Tibial artery (tissue), 4 donors: ENCODE measurements at regions not wholly inside any gene's neighbourhood (a gene's known extent, or its start where the extent isn't known, plus 50 kb on each side); places are given as distances from the start of the nearest gene placed in this dataset.
A peak's percentile ranks its signal among the peaks of the same experiment; 100 is the strongest.

Experiments used
- DNase-seq, 2 donors: peaks; one replicate each; pipeline ENCODE4 v3.0.0-alpha.2; 2019
- H3K27ac ChIP-seq, 2 donors: fragments of 200-600 bp; sonication (generic) in 1 of 2; 1 replicate in 1 of 2; 2 replicates in 1 of 2; pipeline ENCODE4 v1.5.1; 2018 to 2019; ENCODE audit warnings: mild to moderate bottlenecking in 1 of 2
- H3K27me3 ChIP-seq, 2 donors: fragments of 200-600 bp; sonication (generic) in 1 of 2; one replicate each; pipeline versions ENCODE4 v1.5.1 to v1.6.0; 2016 to 2019
- H3K36me3 ChIP-seq, 3 donors: fragments of 200-600 bp; sonication (generic) in 2 of 3; one replicate each; pipeline ENCODE4 v1.5.1; 2016 to 2019; ENCODE audit warnings: mild to moderate bottlenecking in 2 of 3
- H3K4me1 ChIP-seq, 4 donors: fragments of 200-600 bp; sonication (generic) in 2 of 4; 1 replicate in 3 of 4; 2 replicates in 1 of 4; pipeline ENCODE4 v1.5.1; 2016 to 2019
- H3K4me3 ChIP-seq, 2 donors: fragments of 200-600 bp; sonication (generic) in 1 of 2; 1 replicate in 1 of 2; 2 replicates in 1 of 2; pipeline ENCODE4 v1.5.1; 2018 to 2019; ENCODE audit warnings: mild to moderate bottlenecking in 2 of 2
- H3K9me3 ChIP-seq, 3 donors: fragments of 200-600 bp; sonication (generic) in 1 of 3; one replicate each; pipeline ENCODE4 v1.5.1; 2016 to 2019
- CTCF ChIP-seq, 2 experiments: fragments of 200-600 bp in 1 of 2; fragments of 450-650 bp in 1 of 2; IDR thresholded peaks; one replicate each; pipeline ENCODE4 v1.5.1; 2017 to 2019; ENCODE audit warnings: antibody characterized with exemption in 2 of 2, mild to moderate bottlenecking in 1 of 2, moderate library complexity in 1 of 2
- intact Hi-C: fragments of 100-400 bp; cut with DNase I; formaldehyde crosslinking; loops from one replicate; pipeline ENCODE4 v1.15.0; 2023; ENCODE audit warnings: low total_unique reads

DNA sequence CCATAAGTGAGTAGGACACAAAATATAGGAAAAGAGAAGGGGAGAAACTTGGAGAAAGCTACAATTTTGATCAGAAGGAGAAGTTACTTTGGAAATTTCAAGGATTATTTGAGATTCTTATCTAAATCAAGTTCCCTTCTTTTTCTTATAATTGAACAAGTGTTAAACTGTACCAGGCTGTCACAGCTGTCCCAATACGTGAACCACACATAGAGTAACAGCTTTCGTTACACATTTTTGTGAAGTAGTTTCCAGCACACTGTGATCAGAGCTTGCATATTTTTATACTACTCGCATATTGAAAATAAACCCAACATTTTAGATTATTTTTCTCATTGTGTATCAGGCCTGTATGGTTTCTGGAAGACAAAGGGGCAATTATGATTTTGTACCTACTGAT is 412.8 kb upstream of the PSMD7 start:
- Histone ChIP-seq H3K36me3 (no peaks in the 10 kb centered on the region), H3K27ac (peak overlapping the region; percentile 38 to 70), H3K27me3 (no peaks in the 10 kb centered on the region), H3K4me1 (no peaks in the 10 kb centered on the region), H3K9me3 (no peaks in the 10 kb centered on the region), H3K4me3 (peak overlapping the region in 1 of 2 donors; percentile 5)
- DNase-seq, result no peak
- TF ChIP-seq CTCF (IDR thresholded peaks at IDR 0.05), result no peak
- intact Hi-C loops, result loop anchor here (10.0 kb wide), 1 partner anchor 1379 kb away; no protein-coding TSS in a partner anchor

DNA sequence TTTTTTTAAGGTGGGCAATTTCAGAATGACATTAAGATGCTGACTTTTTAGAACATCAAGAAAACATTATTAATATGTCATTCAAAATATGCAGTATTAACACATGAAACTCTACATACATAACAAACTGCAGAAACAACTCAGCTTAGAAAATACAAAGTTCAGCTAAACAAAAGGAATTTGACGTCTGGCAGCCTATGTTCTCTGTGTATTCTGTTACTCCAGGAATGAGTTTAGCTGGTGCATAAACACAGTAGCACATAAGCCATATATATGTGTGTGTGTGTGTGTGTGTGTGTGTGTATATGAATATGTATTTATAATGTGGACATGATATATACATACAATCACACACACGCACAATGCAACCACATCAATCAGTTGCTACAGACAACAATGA is 413.5 kb upstream of the PSMD7 start:
- H3K27me3 ChIP-seq, result no peaks in the 10 kb centered on the region
- no peak for DNase-seq
- no peak overlapping the region for H3K4me3 ChIP-seq
- H3K4me1 ChIP-seq, result no peaks in the 10 kb centered on the region
- TF ChIP-seq CTCF (IDR thresholded peaks at IDR 0.05), result no peak
- H3K27ac ChIP-seq, result peak overlapping the region; percentile 38 to 70
- no peaks in the 10 kb centered on the region for H3K9me3 ChIP-seq
- intact Hi-C loops, result loop anchor here (10.0 kb wide), 1 partner anchor 1378 kb away; no protein-coding TSS in a partner anchor
- H3K36me3 ChIP-seq, result no peaks in the 10 kb centered on the region

- intact Hi-C loops, result loop anchor here (10.0 kb wide), 1 partner anchor 1378 kb away; no protein-coding TSS in a partner anchor
- H3K27me3 ChIP-seq, result no peaks in the 10 kb centered on the region
These were observed 414.0 kb upstream of the PSMD7 start for GRCh38 chr16:73882651-73883050.

DNA sequence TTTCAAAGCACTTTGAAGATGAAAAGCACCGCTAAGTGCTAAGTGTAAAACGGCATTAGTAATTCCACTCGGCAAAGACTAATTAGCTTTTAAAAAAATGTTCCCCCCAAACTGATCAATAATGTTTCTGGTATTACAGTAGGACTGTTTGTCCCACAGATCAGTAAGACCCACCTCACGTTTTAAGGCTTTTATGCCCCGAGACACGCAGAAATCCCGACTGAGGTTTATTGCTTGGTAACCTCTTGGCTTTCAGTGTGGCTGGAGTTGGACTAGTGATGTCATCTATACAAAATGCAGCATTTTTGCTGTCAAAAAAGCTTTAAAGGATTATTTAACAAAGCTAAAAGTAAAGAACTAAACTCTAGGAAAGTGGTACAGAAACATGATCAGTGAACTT is 414.6 kb upstream of the PSMD7 start:
- Histone ChIP-seq H3K27me3 (no peaks in the 10 kb centered on the region), H3K36me3 (no peaks in the 10 kb centered on the region), H3K27ac (peak overlapping the region in 1 of 2 donors; percentile 55), H3K4me3 (peak overlapping the region in 1 of 2 donors; percentile 9), H3K4me1 (no peaks in the 10 kb centered on the region), H3K9me3 (no peaks in the 10 kb centered on the region)
- intact Hi-C loops, result loop anchor here (10.0 kb wide), 1 partner anchor 1377 kb away; no protein-coding TSS in a partner anchor
- DNase-seq, result no peak
- no peak for TF ChIP-seq CTCF (IDR thresholded peaks at IDR 0.05)

More at GRCh38 chr16:73882651-73883050, 414.0 kb upstream of the PSMD7 start:
- Histone ChIP-seq H3K27ac (peak overlapping the region; percentile 7 to 55), H3K4me3 (peak overlapping the region in 1 of 2 donors; percentile 9), H3K4me1 (no peaks in the 10 kb centered on the region), H3K9me3 (no peaks in the 10 kb centered on the region), H3K36me3 (no peaks in the 10 kb centered on the region)
- TF ChIP-seq CTCF (IDR thresholded peaks at IDR 0.05), result no peak
- DNase-seq, result no peak

DNA sequence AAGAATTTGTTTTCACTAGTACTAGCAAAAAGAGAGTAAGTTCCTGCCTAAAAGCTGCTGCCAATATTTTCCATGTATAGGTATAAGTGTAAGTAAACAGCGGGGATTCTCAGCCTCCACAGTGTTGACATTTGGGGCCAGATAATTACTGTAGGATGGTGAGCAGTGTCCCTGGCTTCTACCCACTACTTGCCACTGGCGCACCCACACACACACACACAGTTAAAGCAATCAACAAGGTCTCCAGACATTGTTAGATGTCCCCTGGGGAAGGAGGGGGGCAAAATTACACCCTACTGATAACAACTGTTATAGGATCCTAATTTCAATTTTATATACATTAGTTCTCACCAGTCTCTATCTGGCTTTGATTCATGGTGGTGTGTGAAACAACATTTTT is 417.0 kb upstream of the PSMD7 start:
- intact Hi-C loops, result loop anchor here (2.0 to 10.0 kb wide), 2 partner anchors 315 to 1375 kb away; no protein-coding TSS in a partner anchor

More for the DNA sequence above, 417.0 kb upstream of the PSMD7 start:
- no peak for DNase-seq
- no peak overlapping the region for H3K4me3 ChIP-seq
- TF ChIP-seq CTCF (IDR thresholded peaks at IDR 0.05), result no peak
- no peaks in the 10 kb centered on the region for H3K4me1 ChIP-seq
- H3K9me3 ChIP-seq, result no peaks in the 10 kb centered on the region
- H3K36me3 ChIP-seq, result no peaks in the 10 kb centered on the region
- H3K27me3 ChIP-seq, result no peaks in the 10 kb centered on the region
- H3K27ac ChIP-seq, result no peak overlapping the region
